GM18858 (cell line): ENCODE measurements at regions not wholly inside any gene's neighbourhood (a gene's known extent, or its start where the extent isn't known, plus 50 kb on each side); places are given as distances from the start of the nearest gene placed in this dataset.
A peak's percentile ranks its signal among the peaks of the same experiment; 100 is the strongest.

Experiments
- ATAC-seq: cut with Tn5 transposase; IDR thresholded peaks from one replicate; pipeline ENCODE4 v1.9.1; 2021; ENCODE audit not compliant: unreplicated experiment

DNA sequence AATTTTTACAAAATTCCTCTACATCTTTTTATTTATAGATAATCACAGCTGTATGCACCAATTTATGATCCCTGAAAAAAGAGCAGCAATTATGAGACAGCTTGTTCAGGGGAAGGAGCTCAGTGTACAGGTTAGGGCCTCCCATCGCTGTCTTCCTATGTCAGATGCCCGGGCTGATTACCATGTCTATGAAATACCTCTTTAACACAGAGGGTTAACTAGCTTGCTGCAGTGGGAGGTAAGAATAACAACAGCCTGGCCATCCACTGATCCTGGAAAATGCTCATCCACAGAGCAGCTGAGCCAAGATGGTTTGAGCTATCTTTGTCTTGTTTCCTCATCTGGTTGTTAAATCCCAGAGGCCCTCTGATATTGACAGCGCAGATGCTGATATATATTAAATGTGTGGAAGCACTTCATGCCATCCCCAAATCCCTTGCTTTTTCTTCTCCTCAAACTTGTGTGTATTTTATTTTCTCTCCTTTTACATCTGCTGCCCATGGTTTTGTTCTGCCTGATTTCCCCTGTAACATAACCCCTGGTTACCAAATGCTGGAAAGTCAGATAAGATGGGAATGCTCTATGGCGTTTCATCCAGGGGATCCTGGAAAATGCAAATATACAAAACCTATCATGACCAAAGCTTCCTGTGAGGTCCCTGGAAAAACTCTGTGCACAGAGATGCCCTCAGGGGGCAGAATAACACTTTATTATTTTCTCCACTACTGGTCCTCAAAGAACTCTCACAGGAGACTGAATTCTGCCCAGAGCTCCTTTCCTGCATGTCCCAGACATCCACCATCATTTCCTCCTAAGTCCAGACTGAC is 85.8 kb upstream of the PUDP start:
- no peak for ATAC-seq

DNA sequence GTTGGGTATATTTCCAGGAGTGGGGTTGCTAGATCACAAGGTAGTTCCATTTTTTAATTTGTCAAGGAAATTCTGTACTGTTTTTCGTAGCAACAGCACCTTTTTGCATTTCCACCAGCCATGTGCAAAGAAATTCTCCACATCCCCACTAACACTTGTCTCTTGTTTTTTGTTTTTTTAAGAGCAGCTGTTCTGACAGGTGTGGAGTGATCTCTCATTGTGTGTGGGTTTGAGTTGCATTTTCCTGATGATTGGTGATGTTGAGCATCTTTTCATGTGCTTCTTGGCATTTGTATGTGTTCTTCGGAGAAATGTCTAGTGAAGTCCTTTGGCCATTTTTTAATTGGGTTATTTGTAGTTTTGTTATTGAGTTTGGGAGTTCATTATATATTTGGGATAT is 80.3 kb upstream of the PUDP start:
- no peak for ATAC-seq

DNA sequence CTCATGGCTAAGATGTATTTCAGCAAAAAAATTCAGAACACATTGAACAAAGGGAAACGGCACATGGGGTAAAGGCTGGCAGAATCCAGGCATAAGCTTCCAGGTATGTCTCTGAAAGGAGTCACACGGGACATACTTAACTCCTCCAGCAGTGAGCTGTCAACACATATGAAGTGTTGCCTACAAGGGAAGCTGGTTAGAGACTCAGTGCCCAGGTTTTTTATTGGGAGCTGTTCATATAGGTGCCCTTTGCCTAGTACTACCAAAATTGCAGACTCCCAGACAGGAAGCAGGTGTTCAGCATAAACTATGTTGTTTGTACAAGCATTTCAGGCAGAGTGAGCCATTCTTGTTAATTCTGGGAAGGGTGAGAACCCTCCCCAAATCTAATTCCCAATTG is 77.4 kb upstream of the PUDP start:
- ATAC-seq = no peak

DNA sequence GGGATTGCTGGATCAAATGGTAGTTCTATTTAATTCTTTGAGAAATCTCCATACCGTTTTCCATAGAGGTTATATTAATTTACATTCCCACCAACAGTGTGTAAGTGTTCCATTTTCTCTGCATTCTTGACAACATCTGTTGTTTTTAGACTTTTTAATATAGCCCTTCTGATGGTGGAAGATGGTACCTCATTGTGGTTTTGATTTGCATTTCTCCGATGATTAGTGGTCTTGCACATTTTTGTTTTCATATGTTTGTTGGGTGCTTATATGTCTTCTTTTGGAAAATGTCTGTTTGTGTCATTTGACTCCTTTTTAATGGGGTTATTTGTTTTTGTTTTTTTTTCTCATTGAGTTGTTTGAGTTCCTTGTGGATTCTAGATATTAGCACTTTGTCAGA is 75.3 kb upstream of the PUDP start:
- no peak for ATAC-seq

DNA sequence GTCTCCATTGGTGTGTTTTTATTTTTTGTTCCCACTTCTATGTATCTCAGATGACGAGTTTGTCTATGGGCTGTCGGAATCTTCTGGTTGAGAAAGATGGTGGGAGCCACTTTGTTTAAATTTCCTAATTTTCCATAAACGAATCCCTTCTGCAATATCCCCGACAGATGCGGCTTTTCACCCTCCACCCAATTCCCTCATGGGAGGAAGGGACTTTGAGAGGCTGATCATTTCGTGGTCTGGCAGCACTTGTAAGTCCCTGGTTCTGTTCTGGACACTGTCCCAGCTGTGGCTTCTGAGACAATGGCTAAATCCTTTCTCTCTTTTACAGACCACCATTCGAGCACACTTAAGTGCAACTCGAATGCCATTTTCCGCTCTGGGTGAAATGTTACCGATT is 72.2 kb upstream of the PUDP start:
- ATAC-seq = no peak

DNA sequence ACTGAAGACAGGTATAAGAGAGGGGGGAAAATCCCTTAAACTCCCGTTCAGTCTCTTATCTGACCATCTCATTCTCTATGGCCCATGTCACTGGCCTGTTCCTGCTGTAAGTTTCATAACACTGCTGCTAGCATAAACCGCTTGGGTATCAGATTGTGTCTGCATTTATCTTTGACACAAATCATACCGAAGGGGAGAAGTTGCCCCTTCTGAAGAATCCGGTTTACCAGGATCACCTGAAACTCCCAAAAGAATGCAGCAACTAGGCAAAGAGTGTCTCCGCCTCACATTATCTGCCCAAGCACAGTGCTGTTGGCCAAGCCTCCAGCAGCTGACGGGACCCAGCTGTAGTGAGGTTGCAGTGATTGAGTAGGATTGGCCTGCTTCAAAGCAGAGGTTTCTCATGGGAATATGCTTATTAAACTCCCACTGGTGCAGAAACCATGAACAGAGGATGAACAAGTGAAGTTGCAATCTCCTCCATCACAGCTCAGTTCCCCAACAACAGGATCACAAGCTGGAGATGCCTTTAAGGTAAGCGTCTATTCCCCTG is 71.3 kb upstream of the PUDP start:
- ATAC-seq = peak; percentile 58

DNA sequence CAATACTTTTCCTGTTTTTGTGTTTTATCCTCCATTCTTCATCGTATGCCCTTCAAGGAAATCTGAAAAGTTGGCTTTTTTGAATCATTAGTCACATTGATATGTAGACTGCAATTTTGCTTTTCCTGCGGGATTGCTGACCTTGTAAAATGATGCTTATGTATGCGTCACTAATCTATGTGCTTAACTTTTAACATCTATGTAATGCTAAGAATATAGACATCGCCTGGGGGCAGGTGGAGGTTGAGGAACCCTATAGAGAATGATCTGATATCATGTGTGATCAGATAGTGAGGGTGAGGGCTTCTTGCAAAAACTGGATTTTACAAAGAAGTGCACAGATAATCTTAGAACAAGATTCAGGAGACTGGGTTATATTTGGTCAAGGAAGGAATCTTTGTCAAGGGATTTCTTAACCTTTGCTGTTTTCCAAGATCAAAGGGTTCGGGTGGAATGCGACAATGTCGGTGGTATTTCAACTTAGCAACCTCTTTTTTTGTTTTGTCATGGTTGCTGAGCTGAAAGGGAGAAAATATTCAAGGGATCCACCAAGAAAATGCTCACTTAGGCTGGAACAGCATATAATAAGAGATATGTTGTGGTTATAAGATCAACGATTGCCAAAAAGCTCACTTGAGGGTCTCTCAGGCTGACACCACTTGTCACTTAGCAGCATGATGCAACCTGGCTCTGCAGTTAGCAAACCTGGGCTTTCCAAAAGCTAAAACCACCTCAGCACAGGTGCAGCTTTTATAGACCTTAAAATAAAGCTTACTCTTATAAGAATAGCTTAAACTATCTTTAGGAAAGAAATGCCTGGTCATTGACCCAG is 70.6 kb upstream of the PUDP start:
- no peak for ATAC-seq

DNA sequence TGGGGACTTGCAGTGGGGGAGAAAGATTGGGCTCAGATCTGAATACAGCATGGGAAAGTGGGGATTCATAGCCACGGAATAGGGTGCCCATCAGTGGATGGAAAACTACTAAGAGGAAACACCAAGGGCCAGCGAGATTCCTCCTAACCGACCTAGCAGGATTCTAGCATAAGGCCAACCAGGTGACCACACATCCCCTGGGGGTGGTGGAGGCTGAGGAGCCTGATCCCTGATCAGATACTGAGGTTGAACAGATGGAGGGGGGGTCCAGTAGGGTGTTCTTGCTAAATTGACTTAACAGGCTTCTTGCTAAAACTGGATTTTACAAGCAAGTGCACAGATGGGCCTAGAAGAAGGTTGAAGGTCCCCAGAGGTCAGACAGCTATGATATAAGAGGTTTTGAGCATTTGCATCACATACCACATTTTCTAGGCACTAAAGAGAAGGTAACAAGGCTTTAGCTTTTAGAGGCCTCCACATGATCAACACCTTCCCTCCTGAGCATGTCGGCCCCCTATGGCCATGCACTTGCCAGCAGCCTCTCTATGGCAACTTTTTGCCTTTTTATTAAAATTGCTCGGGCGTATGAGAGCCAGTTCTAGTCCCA is 69.1 kb upstream of the PUDP start:
- no peak for ATAC-seq

DNA sequence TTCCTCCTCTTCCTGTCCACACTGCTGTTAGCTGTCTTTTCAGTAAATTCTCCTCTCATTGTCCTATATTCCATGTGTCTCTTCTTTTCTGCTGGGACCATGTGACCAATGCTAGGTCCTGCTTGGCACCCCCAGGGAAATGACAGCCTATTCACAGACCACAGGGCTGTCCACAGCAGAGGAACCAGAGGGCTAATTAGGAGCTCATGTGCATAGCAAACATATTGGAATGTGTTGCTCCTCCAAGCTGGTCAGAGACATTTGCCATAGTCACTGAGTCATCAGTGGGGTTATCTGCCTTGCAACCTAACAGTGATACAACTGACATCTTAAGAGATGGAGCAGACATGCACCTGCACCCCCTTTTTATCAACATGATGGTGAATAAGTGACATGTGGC is 67.9 kb upstream of the PUDP start:
- ATAC-seq = no peak

DNA sequence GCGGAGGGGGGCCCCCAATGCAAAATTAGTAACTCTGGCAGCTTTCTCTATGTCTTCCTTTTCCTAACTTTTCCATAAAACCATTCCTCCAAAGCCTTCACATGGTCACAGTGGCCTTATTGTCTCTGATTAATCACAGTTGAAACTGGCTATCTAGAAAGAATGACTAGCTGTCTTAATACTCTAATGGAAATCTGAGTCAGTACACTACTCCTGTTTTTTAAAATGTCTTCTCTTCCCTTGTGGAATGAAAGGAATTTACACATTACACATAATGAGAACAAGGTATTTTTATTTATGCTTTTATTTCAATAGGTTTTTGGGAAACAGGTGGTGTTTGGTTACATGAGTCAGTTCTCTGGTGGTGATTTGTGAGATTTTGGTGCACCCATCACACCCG is 66.3 kb upstream of the PUDP start:
- no peak for ATAC-seq

DNA sequence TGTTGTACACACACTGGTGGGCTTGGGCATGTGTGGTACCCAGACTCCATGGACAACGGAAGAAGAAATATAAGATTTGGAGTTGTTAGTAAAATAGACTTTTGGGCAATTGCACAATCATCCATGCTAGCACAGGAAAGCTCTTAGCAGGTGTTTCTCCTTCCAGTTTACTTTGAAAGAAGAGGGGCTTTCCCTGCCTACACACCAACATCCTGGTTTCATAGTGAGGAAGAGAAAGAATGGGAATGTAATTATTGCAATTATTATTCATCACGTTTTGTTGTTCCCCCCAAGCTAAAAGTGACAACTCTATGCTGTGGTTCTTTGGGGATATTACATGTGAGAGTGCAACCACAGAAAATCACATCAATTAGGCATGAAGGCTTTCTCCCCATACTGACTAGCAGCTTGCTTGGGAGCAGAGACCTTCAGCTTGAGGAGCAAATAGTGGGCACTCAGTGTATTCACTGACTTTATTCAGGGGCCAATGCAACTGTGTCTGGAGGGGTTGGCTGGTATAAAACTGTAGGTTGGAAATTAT is 57.2 kb upstream of the PUDP start:
- ATAC-seq = no peak

DNA sequence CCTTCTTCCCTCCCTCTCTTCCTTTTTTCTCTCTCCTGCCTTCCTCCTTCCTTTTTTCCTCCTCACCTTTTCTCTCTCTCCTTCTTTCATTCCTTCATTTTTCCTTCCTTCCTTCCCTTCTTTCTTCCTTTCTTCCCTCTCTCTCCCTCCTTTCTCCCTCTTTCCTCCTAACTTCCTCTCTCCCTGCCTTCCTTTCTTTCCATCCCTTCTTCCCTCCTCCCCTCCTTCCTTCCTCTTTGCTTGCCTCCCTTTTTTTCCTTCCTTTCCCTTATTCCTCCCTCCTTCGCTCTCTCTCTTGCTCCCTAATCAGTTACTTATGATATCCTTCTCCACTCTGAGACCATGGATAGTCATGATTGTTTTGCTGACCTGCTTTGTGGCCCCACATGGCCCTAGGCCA is 56.7 kb upstream of the PUDP start:
- no peak for ATAC-seq

DNA sequence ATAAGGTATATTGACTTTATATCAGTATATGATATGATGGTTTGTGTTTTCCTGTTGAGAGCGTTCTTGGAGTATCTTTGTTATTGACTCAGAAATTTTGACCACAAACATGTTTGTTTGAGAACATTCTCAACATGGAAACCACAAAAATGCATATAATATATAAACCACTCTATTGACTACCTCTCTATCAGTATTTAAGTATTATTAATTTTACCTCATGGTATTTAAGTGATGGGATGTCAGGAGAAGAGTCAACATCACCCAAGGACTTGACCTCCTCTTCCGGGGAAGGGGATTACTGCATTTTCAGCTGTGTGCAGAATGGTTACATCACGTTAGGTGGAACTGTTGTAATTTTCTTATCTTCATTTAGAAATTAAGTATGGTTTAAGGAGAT is 54.3 kb upstream of the PUDP start:
- no peak for ATAC-seq

DNA sequence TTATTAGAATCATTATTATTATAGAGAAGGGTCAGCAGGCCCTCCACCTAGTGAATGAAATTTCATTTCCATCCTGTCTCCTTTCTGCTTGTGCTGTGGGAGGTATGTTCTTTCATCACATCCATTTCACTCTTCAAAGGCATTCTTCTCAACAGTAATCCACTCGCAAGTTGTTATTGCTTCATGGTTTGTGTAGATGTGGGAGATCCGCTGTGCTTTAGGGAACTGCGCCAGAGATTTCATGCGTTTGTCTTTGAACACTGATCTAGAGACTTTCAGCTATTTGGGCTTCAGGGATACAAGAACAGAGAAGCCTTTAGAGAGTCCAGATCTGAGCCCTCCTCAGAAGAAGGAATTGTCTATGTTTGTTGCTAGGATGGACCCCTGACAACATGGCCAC is 53.5 kb upstream of the PUDP start:
- no peak for ATAC-seq

DNA sequence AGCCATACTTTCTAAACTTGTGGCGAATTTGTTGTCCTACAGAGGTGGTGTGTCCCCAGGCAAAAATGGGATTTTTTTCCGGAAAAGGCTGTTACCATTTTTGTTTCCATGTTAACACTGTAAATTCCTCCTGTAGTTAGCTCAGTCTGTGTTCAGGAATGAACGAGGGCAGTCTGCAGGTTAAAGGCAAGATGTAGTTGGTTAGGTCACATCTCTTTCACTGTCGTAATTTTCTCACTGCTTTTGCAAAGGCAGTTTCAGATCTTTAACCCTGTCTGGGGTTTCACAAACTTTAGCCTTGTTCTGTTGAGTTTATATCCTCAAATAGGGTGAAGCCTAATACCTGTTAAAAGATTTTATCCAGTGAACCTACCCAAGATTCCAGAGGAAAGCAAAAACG is 50.5 kb upstream of the PUDP start:
- ATAC-seq = no peak
